ENCODE measurements at regions not wholly inside any gene's neighbourhood (a gene's known extent, or its start where the extent isn't known, plus 50 kb on each side); places are given as distances from the start of the nearest gene placed in this dataset.

DNA sequence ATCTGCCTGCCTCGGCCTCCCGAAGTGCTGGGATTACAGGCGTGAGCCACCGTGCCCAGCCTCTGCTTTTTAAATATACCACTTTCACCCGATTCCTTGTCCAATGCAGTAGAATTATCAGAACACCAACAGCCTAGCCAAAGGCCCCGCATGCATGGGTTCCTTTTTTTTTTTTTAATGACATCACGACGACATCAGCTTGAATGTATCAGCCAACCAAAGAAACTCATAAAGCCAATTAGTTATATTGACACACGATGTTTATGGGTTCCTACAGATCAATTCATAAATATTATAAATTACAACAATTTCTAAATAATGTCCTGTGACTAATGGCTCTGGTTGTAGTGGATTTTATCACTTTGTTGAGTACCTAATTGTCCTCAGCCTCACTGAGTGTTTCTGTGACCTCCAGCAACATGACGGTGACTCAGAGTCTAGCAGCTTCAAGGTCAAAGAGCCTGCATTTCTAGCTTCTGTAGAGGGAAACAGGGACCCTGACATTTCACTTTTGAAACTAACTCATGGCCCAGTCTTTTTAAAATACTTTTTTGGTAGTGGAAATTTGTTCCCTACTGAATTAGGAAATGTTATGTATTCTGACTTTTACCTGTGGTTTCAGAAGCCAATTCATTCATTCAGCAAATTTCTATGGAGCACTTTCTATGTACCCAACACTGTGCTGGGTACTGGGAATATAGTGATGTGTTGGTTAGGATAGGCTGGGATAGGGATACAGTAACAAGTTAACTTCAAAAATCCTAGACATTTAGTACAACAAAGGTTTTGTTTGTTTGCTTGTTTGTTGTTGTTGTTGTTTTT lies 144.1 kb downstream of the SUDS3 start:
- no peak overlapping the region for H2AK5ac ChIP-seq (ENCODE audit: low read depth, low read length)
- H3K27ac ChIP-seq (ENCODE audit: low read depth, low read length): no peak overlapping the region
- no peaks in the 10 kb centered on the region for H3K79me1 ChIP-seq (ENCODE audit: low read depth, low read length)
- no peak overlapping the region for H3K56ac ChIP-seq (replicated peaks; ENCODE audit: insufficient read length, low read depth, low read length)
- H2BK15ac ChIP-seq (ENCODE audit: low read length): no peak overlapping the region
- no peaks in the 10 kb centered on the region for H3K9me3 ChIP-seq (ENCODE audit: insufficient read depth in 2 of 2, low read depth in 1 of 2, low read length in 1 of 2)
- H4K91ac ChIP-seq (replicated peaks; ENCODE audit: insufficient read length, low read length): no peak overlapping the region
- no peak overlapping the region for H2AFZ ChIP-seq (ENCODE audit: low read length)
- no peak overlapping the region for H2BK20ac ChIP-seq (ENCODE audit: low read length)
- ChIA-PET POLR2A (ENCODE audit: partially characterized antibody) (no interaction called here), CTCF (ENCODE audit: partially characterized antibody) (interaction anchor here (0.9 to 1.4 kb wide), 5 partner anchors 9 to 102 kb away, joined by 3 to 5 read pairs (median 4); no protein-coding TSS in a partner anchor)
- no peak overlapping the region for H2BK5ac ChIP-seq (ENCODE audit: low read depth, low read length)
- no peak for DNase-seq (ENCODE audit: low read depth in 1 of 2, low spot score in 2 of 2)
- H3K23ac ChIP-seq (ENCODE audit: insufficient read length): no peak overlapping the region
- no peak overlapping the region for H3K4me3 ChIP-seq (ENCODE audit: extremely low read depth in 1 of 4, insufficient read depth in 2 of 4, low read depth in 3 of 4, low read length in 4 of 4)
- H3K4ac ChIP-seq (replicated peaks; ENCODE audit: insufficient read length, low read depth, low read length): no peak overlapping the region
- no peak overlapping the region for H4K5ac ChIP-seq (ENCODE audit: insufficient read length, low read depth, low read length)
- H3K36me3 ChIP-seq (ENCODE audit: control insufficient read depth in 2 of 4, insufficient read depth in 4 of 4, low read length in 3 of 4): no peaks in the 10 kb centered on the region
- no peaks in the 10 kb centered on the region for H4K20me1 ChIP-seq (replicated peaks in 1 of 2; ENCODE audit: control insufficient read depth in 1 of 2, insufficient read depth in 2 of 2, low read length in 2 of 2)
- no peaks in the 10 kb centered on the region for H3K27me3 ChIP-seq (replicated peaks in 1 of 4; ENCODE audit: control insufficient read depth in 3 of 4, extremely low read depth in 1 of 4, insufficient read depth in 3 of 4, low read length in 3 of 4)
- no peaks in the 10 kb centered on the region; a peak in 1 of 7 replicates for H3K4me1 ChIP-seq (replicated peaks in 1 of 4; ENCODE audit: control insufficient read depth in 3 of 4, insufficient read depth in 4 of 4, low read length in 3 of 4)
- no peak overlapping the region for H2BK120ac ChIP-seq (replicated peaks; ENCODE audit: low read depth, low read length)
- no peak overlapping the region for H4K8ac ChIP-seq (ENCODE audit: extremely low read depth, insufficient read depth, low read length)
- H3K18ac ChIP-seq (ENCODE audit: extremely low read depth, low read length): no peak overlapping the region
- H3K23me2 ChIP-seq (ENCODE audit: low read depth, low read length): no peaks in the 10 kb centered on the region
- no peak overlapping the region for H3K9ac ChIP-seq (replicated peaks in 1 of 4; ENCODE audit: extremely low read depth in 1 of 4, low read depth in 3 of 4, low read length in 3 of 4)
- no peak overlapping the region for H2BK12ac ChIP-seq (ENCODE audit: low read depth, low read length)
- H3K14ac ChIP-seq (ENCODE audit: insufficient read length): no peak overlapping the region
- 84% methylated on average over 10 of the region's 10 CpGs; no CpG with 5 or more reads in 1 of the 2 experiments for WGBS, 2 experiments (ENCODE audit: extremely low coverage in 1 of 2, insufficient coverage in 1 of 2, insufficient read length in 1 of 2, insufficient replicate concordance in 2 of 2, low coverage in 1 of 2, low lambda C conversion rate in 2 of 2, missing lambda C conversion rate in 1 of 2)
- FAIRE-seq: no peak
- no peaks in the 10 kb centered on the region for H3K79me2 ChIP-seq (ENCODE audit: control insufficient read depth in 1 of 2, insufficient read depth in 2 of 2, low read length in 2 of 2)
- H3K4me2 ChIP-seq (ENCODE audit: insufficient read depth in 1 of 2, low read depth in 2 of 2, low read length in 2 of 2): no peak overlapping the region
- no peak for TF ChIP-seq TCF12 (IDR thresholded peaks at IDR 0.05; ENCODE audit: low read depth, low read length)
- TF ChIP-seq, protein P1, sequence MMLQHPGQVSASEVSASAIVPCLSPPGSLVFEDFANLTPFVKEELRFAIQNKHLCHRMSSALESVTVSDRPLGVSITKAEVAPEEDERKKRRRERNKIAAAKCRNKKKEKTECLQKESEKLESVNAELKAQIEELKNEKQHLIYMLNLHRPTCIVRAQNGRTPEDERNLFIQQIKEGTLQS (IDR thresholded peaks at IDR 0.05; ENCODE audit: insufficient read depth, low read depth, low read length): no peak
- no peak for TF ChIP-seq NRF1 (IDR thresholded peaks at IDR 0.05; ENCODE audit: low read depth, low read length)
- TF ChIP-seq JUND (IDR thresholded peaks at IDR 0.05; ENCODE audit: low read length): no peak
- no peak for TF ChIP-seq TAF1 (IDR thresholded peaks at IDR 0.05; ENCODE audit: low read depth, low read length)
- TF ChIP-seq TEAD4 (IDR thresholded peaks at IDR 0.05; ENCODE audit: low read depth, low read length): no peak
- TF ChIP-seq, protein P2, sequence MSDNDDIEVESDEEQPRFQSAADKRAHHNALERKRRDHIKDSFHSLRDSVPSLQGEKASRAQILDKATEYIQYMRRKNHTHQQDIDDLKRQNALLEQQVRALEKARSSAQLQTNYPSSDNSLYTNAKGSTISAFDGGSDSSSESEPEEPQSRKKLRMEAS (IDR thresholded peaks at IDR 0.05): no peak
- TF ChIP-seq BACH1 (IDR thresholded peaks at IDR 0.05; ENCODE audit: low read length): no peak
- TF ChIP-seq, protein P3, sequence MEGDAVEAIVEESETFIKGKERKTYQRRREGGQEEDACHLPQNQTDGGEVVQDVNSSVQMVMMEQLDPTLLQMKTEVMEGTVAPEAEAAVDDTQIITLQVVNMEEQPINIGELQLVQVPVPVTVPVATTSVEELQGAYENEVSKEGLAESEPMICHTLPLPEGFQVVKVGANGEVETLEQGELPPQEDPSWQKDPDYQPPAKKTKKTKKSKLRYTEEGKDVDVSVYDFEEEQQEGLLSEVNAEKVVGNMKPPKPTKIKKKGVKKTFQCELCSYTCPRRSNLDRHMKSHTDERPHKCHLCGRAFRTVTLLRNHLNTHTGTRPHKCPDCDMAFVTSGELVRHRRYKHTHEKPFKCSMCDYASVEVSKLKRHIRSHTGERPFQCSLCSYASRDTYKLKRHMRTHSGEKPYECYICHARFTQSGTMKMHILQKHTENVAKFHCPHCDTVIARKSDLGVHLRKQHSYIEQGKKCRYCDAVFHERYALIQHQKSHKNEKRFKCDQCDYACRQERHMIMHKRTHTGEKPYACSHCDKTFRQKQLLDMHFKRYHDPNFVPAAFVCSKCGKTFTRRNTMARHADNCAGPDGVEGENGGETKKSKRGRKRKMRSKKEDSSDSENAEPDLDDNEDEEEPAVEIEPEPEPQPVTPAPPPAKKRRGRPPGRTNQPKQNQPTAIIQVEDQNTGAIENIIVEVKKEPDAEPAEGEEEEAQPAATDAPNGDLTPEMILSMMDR (IDR thresholded peaks at IDR 0.05; ENCODE audit: control extremely low read depth in 1 of 3, insufficient read depth in 1 of 3, low read depth in 1 of 3, low read length in 3 of 3): no peak
- no peak for TF ChIP-seq CBX5 (IDR thresholded peaks at IDR 0.05; ENCODE audit: low read depth, low read length)
